C4-2B (cell line): ENCODE measurements at regions not wholly inside any gene's neighbourhood (a gene's known extent, or its start where the extent isn't known, plus 50 kb on each side); places are given as distances from the start of the nearest gene placed in this dataset.

ENCODE experiments used
- ZFX ChIP-seq: fragments of 450-650 bp; IDR thresholded peaks from 2 replicates; pipeline ENCODE4 v1.6.1; 2017
- TF ChIP-seq, protein P1 (sequence below): fragments of 450-650 bp; conservative IDR thresholded peaks from 2 replicates; pipeline ENCODE4 v1.5.1; 2017; ENCODE audit warnings: mild to moderate bottlenecking

- TF ChIP-seq, protein P1, sequence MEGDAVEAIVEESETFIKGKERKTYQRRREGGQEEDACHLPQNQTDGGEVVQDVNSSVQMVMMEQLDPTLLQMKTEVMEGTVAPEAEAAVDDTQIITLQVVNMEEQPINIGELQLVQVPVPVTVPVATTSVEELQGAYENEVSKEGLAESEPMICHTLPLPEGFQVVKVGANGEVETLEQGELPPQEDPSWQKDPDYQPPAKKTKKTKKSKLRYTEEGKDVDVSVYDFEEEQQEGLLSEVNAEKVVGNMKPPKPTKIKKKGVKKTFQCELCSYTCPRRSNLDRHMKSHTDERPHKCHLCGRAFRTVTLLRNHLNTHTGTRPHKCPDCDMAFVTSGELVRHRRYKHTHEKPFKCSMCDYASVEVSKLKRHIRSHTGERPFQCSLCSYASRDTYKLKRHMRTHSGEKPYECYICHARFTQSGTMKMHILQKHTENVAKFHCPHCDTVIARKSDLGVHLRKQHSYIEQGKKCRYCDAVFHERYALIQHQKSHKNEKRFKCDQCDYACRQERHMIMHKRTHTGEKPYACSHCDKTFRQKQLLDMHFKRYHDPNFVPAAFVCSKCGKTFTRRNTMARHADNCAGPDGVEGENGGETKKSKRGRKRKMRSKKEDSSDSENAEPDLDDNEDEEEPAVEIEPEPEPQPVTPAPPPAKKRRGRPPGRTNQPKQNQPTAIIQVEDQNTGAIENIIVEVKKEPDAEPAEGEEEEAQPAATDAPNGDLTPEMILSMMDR, result peak; percentile 57
- no peak for TF ChIP-seq ZFX
Measured at GRCh38 chr1:95467036-95467435, 233.0 kb downstream of the RWDD3 start.
